GM23338 (cell line): ENCODE measurements at regions not wholly inside any gene's neighbourhood (a gene's known extent, or its start where the extent isn't known, plus 50 kb on each side); places are given as distances from the start of the nearest gene placed in this dataset.

ENCODE experiments used
- EZH2 ChIP-seq: fragments of 200-600 bp; sonication (generic); IDR thresholded peaks from one replicate; pipeline ENCODE4 v1.8.0; 2017; ENCODE audit warnings: antibody characterized with exemption, mild to moderate bottlenecking, low read depth; ENCODE audit not compliant: unreplicated experiment
- JUNB ChIP-seq: IDR thresholded peaks from one replicate; pipeline ENCODE4 v1.6.1; 2016; ENCODE audit warnings: antibody characterized with exemption; ENCODE audit not compliant: unreplicated experiment
- NANOG ChIP-seq: IDR thresholded peaks from 2 replicates; pipeline ENCODE4 v1.6.1; 2016; ENCODE audit warnings: antibody characterized with exemption, borderline replicate concordance
- POLR2AphosphoS5 ChIP-seq: IDR thresholded peaks from 2 replicates; pipeline ENCODE4 v1.6.1; 2016; ENCODE audit warnings: antibody characterized with exemption, low read depth
- TF ChIP-seq, protein P1 (sequence below), 2 experiments: fragments of 200-600 bp in 1 of 2; sonication (generic) in 1 of 2; conservative IDR thresholded peaks; 2 replicates each; pipeline versions ENCODE4 v1.5.1 to v1.6.1; 2016 to 2017; ENCODE audit warnings: antibody characterized with exemption in 2 of 2, low read depth in 2 of 2, mild to moderate bottlenecking in 2 of 2, moderate library complexity in 1 of 2

DNA sequence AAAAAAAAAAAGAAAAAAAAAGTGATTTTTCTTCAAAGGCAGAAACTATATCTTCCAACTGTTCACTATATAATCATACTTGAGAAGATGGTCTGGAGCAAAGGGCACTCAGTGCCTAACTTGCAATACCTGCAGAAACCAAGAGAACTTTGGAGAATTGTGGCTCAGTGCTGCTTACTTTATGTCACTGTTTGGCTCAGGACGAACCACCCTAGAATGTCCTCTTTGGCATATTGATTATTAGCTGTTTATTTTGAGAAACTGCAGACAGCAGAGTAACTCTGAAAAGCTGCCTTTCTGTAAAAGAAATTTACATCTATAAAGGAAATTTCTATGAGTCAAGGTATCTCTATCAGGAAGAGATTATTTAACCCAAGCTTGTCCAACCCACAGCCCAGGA lies 100.2 kb downstream of the BBS10 start:
- no peak for TF ChIP-seq JUNB
- TF ChIP-seq, protein P1, sequence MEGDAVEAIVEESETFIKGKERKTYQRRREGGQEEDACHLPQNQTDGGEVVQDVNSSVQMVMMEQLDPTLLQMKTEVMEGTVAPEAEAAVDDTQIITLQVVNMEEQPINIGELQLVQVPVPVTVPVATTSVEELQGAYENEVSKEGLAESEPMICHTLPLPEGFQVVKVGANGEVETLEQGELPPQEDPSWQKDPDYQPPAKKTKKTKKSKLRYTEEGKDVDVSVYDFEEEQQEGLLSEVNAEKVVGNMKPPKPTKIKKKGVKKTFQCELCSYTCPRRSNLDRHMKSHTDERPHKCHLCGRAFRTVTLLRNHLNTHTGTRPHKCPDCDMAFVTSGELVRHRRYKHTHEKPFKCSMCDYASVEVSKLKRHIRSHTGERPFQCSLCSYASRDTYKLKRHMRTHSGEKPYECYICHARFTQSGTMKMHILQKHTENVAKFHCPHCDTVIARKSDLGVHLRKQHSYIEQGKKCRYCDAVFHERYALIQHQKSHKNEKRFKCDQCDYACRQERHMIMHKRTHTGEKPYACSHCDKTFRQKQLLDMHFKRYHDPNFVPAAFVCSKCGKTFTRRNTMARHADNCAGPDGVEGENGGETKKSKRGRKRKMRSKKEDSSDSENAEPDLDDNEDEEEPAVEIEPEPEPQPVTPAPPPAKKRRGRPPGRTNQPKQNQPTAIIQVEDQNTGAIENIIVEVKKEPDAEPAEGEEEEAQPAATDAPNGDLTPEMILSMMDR (conservative IDR thresholded peaks at IDR 0.05; ENCODE audit: low read depth in 2 of 2) = no peak
- no peak for TF ChIP-seq NANOG
- no peak for TF ChIP-seq POLR2AphosphoS5
- TF ChIP-seq EZH2 = no peak
